A549 (cell line): ENCODE measurements at regions not wholly inside any gene's neighbourhood (a gene's known extent, or its start where the extent isn't known, plus 50 kb on each side); places are given as distances from the start of the nearest gene placed in this dataset.
A peak's percentile ranks its signal among the peaks of the same experiment; 100 is the strongest.

Source experiments
- ATAC-seq, 2 experiments: fragments of 200-7000 bp in 1 of 2; fragments of >200 bp in 1 of 2; cut with Nextera tagmentation in 1 of 2; cut with Tn5 transposase in 1 of 2; 3 replicates each; pipeline versions ENCODE4 v1.8.0 to v1.9.1; 2018 to 2020; ENCODE audit warnings: mild to moderate bottlenecking in 1 of 2, moderate library complexity in 1 of 2
- CTCF ChIA-PET: fragments of 300-600 bp; sonication (Branson Sonifier 250); formaldehyde crosslinking; extraction: SDS; loops from one replicate; lab custom pipeline; 2021; ENCODE audit warnings: antibody characterized with exemption, inconsistent platforms; lab: Yijun Ruan, JAX
- POLR2A ChIA-PET: fragments of 350-600 bp; formaldehyde crosslinking; extraction: SDS; loops from one replicate; lab custom pipeline; 2021; ENCODE audit warnings: antibody characterized with exemption, inconsistent platforms; lab: Yijun Ruan, JAX
- DNase-seq, 2 experiments: peaks; one replicate each; pipeline versions ENCODE4 v3.0.0 to v3.0.0-alpha.2; 2011 to 2016; ENCODE audit warnings: low read depth in 1 of 2, low spot score in 1 of 2
- FAIRE-seq: peaks from 2 replicates; lab custom pipeline; 2011; peaks lifted over from hg19 to GRCh38; lab: Jason Lieb, UNC
- H3K27ac ChIP-seq, 2 experiments: fragments of >200 bp; sonication (Bioruptor Twin); formaldehyde crosslinking; 3 replicates each; pipeline ENCODE4 v1.5.1; 2016 to 2017
- H3K4me1 ChIP-seq: fragments of >200 bp; sonication (Bioruptor Twin); formaldehyde crosslinking; 3 replicates; pipeline ENCODE4 v1.6.1; 2016
- H3K4me2 ChIP-seq: fragments of >200 bp; sonication (Bioruptor Twin); formaldehyde crosslinking; 3 replicates; pipeline ENCODE4 v1.6.1; 2016
- H3K4me3 ChIP-seq: fragments of >200 bp; sonication (Bioruptor Twin); formaldehyde crosslinking; 3 replicates; pipeline ENCODE4 v1.5.1; 2016
- H3K9me3 ChIP-seq: fragments of >200 bp; sonication (Bioruptor Twin); formaldehyde crosslinking; 3 replicates; pipeline ENCODE4 v1.6.1; 2016
- CBX8 ChIP-seq: fragments of 200-600 bp; sonication (generic); IDR thresholded peaks from 2 replicates; pipeline ENCODE4 v1.6.1; 2016
- CEBPB ChIP-seq, 2 experiments: fragments of >200 bp in 1 of 2; sonication (Bioruptor Twin) in 1 of 2; formaldehyde crosslinking in 1 of 2; IDR thresholded peaks; 2 replicates each; pipeline ENCODE4 v1.6.1; 2012 to 2016
- CHD4 ChIP-seq: fragments of 200-600 bp; sonication (generic); IDR thresholded peaks from 2 replicates; pipeline ENCODE4 v1.6.1; 2016; ENCODE audit warnings: antibody characterized with exemption, mild to moderate bottlenecking, borderline replicate concordance
- EHF ChIP-seq: fragments of 250-450 bp; sonication (Bioruptor Pico); IDR thresholded peaks from 2 replicates; pipeline ENCODE4 v1.5.0; 2020; ENCODE audit warnings: mild to moderate bottlenecking
- EP300 ChIP-seq, 2 experiments: fragments of >200 bp; sonication (Bioruptor Twin); formaldehyde crosslinking; IDR thresholded peaks; 2 replicates in 1 of 2; 3 replicates in 1 of 2; pipeline ENCODE4 v1.6.1; 2016 to 2017
- ESRRA ChIP-seq: fragments of 150-350 bp; IDR thresholded peaks from 2 replicates; pipeline ENCODE4 v1.6.1; 2014; ENCODE audit warnings: mild to moderate bottlenecking, low read length, borderline replicate concordance
- HEYL ChIP-seq: fragments of 250-450 bp; sonication (Bioruptor Pico); IDR thresholded peaks from 2 replicates; pipeline ENCODE4 v1.8.0; 2021; ENCODE audit warnings: mild to moderate bottlenecking, moderate library complexity
- HOXA7 ChIP-seq: fragments of 250-450 bp; sonication (Bioruptor Pico); IDR thresholded peaks from 2 replicates; pipeline ENCODE4 v1.5.0; 2020; ENCODE audit warnings: mild to moderate bottlenecking, moderate library complexity
- HOXB13 ChIP-seq: fragments of 250-450 bp; sonication (Bioruptor Pico); IDR thresholded peaks from 2 replicates; pipeline ENCODE4 v1.5.0; 2020; ENCODE audit warnings: low read depth, mild to moderate bottlenecking, moderate library complexity
- HOXB5 ChIP-seq: fragments of 250-450 bp; sonication (Bioruptor Pico); IDR thresholded peaks from 2 replicates; pipeline ENCODE4 v1.5.0; 2020; ENCODE audit warnings: mild to moderate bottlenecking, moderate library complexity
- JUN ChIP-seq, 2 experiments: fragments of >200 bp; sonication (Bioruptor Twin); formaldehyde crosslinking; IDR thresholded peaks; 2 replicates in 1 of 2; 3 replicates in 1 of 2; pipeline ENCODE4 v1.6.1; 2016 to 2017
- KDM5A ChIP-seq: fragments of 200-600 bp; sonication (generic); IDR thresholded peaks from 2 replicates; pipeline ENCODE4 v1.6.1; 2016; ENCODE audit warnings: antibody characterized with exemption, mild to moderate bottlenecking
- MAFK ChIP-seq: fragments of 450-650 bp; IDR thresholded peaks from 2 replicates; pipeline ENCODE4 v1.6.1; 2014; ENCODE audit not compliant: partially characterized antibody
- MAZ ChIP-seq: fragments of 150-350 bp; IDR thresholded peaks from 2 replicates; pipeline ENCODE4 v1.6.1; 2014; ENCODE audit warnings: antibody characterized with exemption, low read depth, low read length, borderline replicate concordance
- NFE2L2 ChIP-seq: fragments of 150-350 bp; conservative IDR thresholded peaks from 2 replicates; pipeline ENCODE4 v1.6.1; 2014; ENCODE audit warnings: low read length
- NR3C1 ChIP-seq: fragments of >200 bp; sonication (Bioruptor Twin); formaldehyde crosslinking; IDR thresholded peaks from 3 replicates; pipeline ENCODE4 v1.6.1; 2017
- POLR2A ChIP-seq: IDR thresholded peaks from 2 replicates; pipeline ENCODE4 v1.6.1; 2012; ENCODE audit warnings: mild to moderate bottlenecking, low read length
- RARB ChIP-seq: fragments of 250-450 bp; sonication (Bioruptor Pico); IDR thresholded peaks from 2 replicates; pipeline ENCODE4 v1.8.0; 2021; ENCODE audit warnings: mild to moderate bottlenecking, moderate library complexity
- RCOR1 ChIP-seq: fragments of 150-350 bp; IDR thresholded peaks from 2 replicates; pipeline ENCODE4 v1.6.1; 2014; ENCODE audit warnings: antibody characterized with exemption, low read length, low read depth
- SREBF2 ChIP-seq: fragments of 450-650 bp; IDR thresholded peaks from 2 replicates; pipeline ENCODE4 v1.6.1; 2014; ENCODE audit warnings: mild to moderate bottlenecking, moderate library complexity
- WGBS: methylation state at CpG from one replicate; pipeline ENCODE4 v1.1.6; 2017; ENCODE audit errors: missing lambda C conversion rate; 5-methylcytosine and 5-hydroxymethylcytosine counted together
- TF ChIP-seq, protein P1 (sequence below): fragments of >200 bp; sonication (Bioruptor Twin); formaldehyde crosslinking; IDR thresholded peaks from 3 replicates; pipeline ENCODE4 v1.5.1; 2016
- TF ChIP-seq, protein P2 (sequence below): IDR thresholded peaks from 2 replicates; pipeline ENCODE4 v1.6.1; 2012
- TF ChIP-seq, protein P3 (sequence below): fragments of >200 bp; sonication (Bioruptor Twin); formaldehyde crosslinking; IDR thresholded peaks from 2 replicates; pipeline ENCODE4 v1.6.1; 2016
- TF ChIP-seq, protein P4 (sequence below): IDR thresholded peaks from 2 replicates; pipeline ENCODE4 v1.6.1; 2012; ENCODE audit warnings: low read depth, borderline replicate concordance

DNA sequence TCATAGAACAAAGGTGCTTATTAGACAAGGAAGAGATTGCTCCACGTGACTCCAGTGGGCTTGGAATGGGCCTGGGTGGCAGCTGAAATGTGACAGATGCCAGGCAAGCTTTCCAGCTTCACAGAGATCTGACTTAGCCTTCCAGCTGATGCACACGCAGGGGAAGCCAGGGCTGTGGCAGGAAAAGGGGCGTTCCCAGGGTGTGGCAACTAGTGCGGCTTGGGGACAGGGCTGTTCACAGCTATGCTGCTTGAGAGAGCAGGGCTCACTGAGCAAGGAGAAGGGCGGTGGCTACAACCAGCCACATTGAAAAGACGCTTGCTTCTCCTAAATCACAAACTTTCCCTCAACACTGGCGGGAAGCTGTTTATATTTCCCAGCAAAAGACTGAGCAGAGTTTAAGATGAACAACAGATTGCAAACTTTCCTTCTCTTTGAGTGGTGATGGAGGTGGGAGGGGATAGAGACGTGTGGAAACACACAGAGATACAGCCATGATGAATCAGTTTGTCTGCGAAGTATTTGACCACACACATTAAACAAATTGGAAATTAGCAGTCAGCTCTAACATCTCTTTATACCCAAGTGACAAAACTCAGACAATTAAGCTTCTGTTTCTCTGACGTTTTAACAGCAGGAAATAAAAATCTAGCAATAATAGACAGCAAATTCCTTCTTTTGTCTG is 127.5 kb downstream of the BDH1 start:
- WGBS = 36% methylated on average over 10 of the region's 10 CpGs
- Histone ChIP-seq H3K9me3 (no peaks in the 10 kb centered on the region), H3K4me2 (peak overlapping the region; percentile 48), H3K4me3 (no peak overlapping the region), H3K27ac (peak overlapping the region in 1 of 2 experiments; percentile 35; a peak in 1 of 6 replicates), H3K4me1 (peaks cover 9% of the 10 kb centered on the region; the same call in 2 of the 3 replicates)
- TF ChIP-seq HOXA7 (CRISPR knock-in tag) (no peak), RARB (CRISPR knock-in tag) (no peak), MAFK (no peak), EP300 (IDR thresholded peaks at IDR 0.05) (no peak), EHF (CRISPR knock-in tag) (no peak), NR3C1 (no peak), MAZ (no peak), RCOR1 (no peak), POLR2A (no peak), CEBPB (IDR thresholded peaks at IDR 0.05) (no peak), CHD4 (no peak)
- ATAC-seq = peak; percentile 65 to 86
- DNase-seq = peak; percentile 29 to 30
- FAIRE-seq = no peak
- ChIA-PET CTCF (interaction anchor here (1.0 to 1.1 kb wide), 2 partner anchors 16 to 144 kb away, joined by 3 read pairs; no protein-coding TSS in a partner anchor), POLR2A (no interaction called here)

DNA sequence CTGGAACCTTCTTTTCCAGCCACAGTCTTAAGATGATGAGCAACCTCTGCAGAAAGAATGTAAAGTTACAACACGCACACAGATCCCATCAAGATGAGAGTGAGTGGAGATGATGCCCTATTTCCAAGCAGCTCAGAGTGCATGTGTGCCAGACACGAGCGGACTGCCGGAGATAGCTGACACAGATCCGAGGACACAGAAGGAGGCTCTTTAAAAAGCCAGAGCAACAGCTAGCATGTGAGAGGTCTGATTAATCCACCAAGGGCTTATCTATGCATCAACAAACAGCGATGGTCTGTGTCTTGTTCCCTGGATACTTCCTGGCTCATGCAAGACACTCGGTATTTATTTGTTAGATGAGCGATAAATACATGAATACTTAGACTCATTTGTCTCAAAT is 128.6 kb upstream of the DLG1 start:
- no peak for TF ChIP-seq HOXA7 (CRISPR knock-in tag)
- TF ChIP-seq, protein P1, sequence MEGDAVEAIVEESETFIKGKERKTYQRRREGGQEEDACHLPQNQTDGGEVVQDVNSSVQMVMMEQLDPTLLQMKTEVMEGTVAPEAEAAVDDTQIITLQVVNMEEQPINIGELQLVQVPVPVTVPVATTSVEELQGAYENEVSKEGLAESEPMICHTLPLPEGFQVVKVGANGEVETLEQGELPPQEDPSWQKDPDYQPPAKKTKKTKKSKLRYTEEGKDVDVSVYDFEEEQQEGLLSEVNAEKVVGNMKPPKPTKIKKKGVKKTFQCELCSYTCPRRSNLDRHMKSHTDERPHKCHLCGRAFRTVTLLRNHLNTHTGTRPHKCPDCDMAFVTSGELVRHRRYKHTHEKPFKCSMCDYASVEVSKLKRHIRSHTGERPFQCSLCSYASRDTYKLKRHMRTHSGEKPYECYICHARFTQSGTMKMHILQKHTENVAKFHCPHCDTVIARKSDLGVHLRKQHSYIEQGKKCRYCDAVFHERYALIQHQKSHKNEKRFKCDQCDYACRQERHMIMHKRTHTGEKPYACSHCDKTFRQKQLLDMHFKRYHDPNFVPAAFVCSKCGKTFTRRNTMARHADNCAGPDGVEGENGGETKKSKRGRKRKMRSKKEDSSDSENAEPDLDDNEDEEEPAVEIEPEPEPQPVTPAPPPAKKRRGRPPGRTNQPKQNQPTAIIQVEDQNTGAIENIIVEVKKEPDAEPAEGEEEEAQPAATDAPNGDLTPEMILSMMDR = no peak
- TF ChIP-seq ESRRA = no peak
- TF ChIP-seq HOXB5 (CRISPR knock-in tag) = no peak
- no peak for TF ChIP-seq NFE2L2
- TF ChIP-seq, protein P2, sequence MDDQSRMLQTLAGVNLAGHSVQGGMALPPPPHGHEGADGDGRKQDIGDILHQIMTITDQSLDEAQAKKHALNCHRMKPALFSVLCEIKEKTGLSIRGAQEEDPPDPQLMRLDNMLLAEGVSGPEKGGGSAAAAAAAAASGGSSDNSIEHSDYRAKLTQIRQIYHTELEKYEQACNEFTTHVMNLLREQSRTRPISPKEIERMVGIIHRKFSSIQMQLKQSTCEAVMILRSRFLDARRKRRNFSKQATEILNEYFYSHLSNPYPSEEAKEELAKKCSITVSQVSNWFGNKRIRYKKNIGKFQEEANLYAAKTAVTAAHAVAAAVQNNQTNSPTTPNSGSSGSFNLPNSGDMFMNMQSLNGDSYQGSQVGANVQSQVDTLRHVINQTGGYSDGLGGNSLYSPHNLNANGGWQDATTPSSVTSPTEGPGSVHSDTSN = no peak
- TF ChIP-seq JUN (IDR thresholded peaks at IDR 0.05) = no peak
- no peak for TF ChIP-seq SREBF2
- no peak for TF ChIP-seq CBX8
- TF ChIP-seq HOXB13 (CRISPR knock-in tag) = no peak
- TF ChIP-seq EP300 (IDR thresholded peaks at IDR 0.05) = no peak
- TF ChIP-seq, protein P3, sequence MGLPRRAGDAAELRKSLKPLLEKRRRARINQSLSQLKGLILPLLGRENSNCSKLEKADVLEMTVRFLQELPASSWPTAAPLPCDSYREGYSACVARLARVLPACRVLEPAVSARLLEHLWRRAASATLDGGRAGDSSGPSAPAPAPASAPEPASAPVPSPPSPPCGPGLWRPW = no peak
- no peak for TF ChIP-seq KDM5A
- TF ChIP-seq, protein P4, sequence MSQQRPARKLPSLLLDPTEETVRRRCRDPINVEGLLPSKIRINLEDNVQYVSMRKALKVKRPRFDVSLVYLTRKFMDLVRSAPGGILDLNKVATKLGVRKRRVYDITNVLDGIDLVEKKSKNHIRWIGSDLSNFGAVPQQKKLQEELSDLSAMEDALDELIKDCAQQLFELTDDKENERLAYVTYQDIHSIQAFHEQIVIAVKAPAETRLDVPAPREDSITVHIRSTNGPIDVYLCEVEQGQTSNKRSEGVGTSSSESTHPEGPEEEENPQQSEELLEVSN = no peak
- no peak for TF ChIP-seq HEYL
- no peak for TF ChIP-seq CHD4

More for the DNA sequence above, 128.6 kb upstream of the DLG1 start:
- Histone ChIP-seq H3K9me3 (no peaks in the 10 kb centered on the region), H3K27ac (no peak overlapping the region), H3K4me3 (no peak overlapping the region), H3K4me2 (no peak overlapping the region), H3K4me1 (peaks cover 15% of the 10 kb centered on the region)
- WGBS = 88% methylated on average over 8 of the region's 8 CpGs
- no peak for FAIRE-seq
- ATAC-seq = no peak
- POLR2A ChIA-PET = no interaction called here
- no peak for DNase-seq
- CTCF ChIA-PET = no interaction called here
